Liver (tissue), 8 donors: ENCODE measurements at regions not wholly inside any gene's neighbourhood (a gene's known extent, or its start where the extent isn't known, plus 50 kb on each side); places are given as distances from the start of the nearest gene placed in this dataset.

Source experiments
- DNase-seq: peaks from one replicate; pipeline ENCODE4 v3.0.0-alpha.2; 2017; ENCODE audit warnings: low spot score
- H3K27ac ChIP-seq, 2 donors: one replicate each; pipeline ENCODE4 v1.7.0; 2013; ENCODE audit warnings: inconsistent platforms in 2 of 2, low read length in 2 of 2, control low read depth in 1 of 2, low read depth in 1 of 2, mild to moderate bottlenecking in 1 of 2
- H3K27me3 ChIP-seq, 4 donors: one replicate each; pipeline versions ENCODE4 v1.6.1 to v1.7.0; 2013; ENCODE audit warnings: low read length in 3 of 4, inconsistent platforms in 1 of 4, mild to moderate bottlenecking in 1 of 4, moderate library complexity in 1 of 4; ENCODE audit not compliant: control insufficient read depth in 4 of 4, insufficient read depth in 4 of 4
- H3K36me3 ChIP-seq, 4 donors: one replicate each; pipeline versions ENCODE4 v1.6.1 to v1.7.0; 2013; ENCODE audit warnings: low read length in 3 of 4, mild to moderate bottlenecking in 3 of 4, low read depth in 1 of 4, moderate library complexity in 1 of 4; ENCODE audit not compliant: control insufficient read depth in 4 of 4, insufficient read depth in 3 of 4
- H3K4me1 ChIP-seq, 4 donors: one replicate each; pipeline versions ENCODE4 v1.6.1 to v1.7.0; 2013; ENCODE audit warnings: low read length in 3 of 4, mild to moderate bottlenecking in 3 of 4, moderate library complexity in 1 of 4; ENCODE audit not compliant: control insufficient read depth in 4 of 4, insufficient read depth in 4 of 4
- H3K4me3 ChIP-seq, 3 donors: one replicate each; pipeline versions ENCODE4 v1.6.1 to v1.7.0; 2013; ENCODE audit warnings: low read length in 3 of 3, control low read depth in 1 of 3, low read depth in 1 of 3, mild to moderate bottlenecking in 1 of 3
- H3K9ac ChIP-seq, 2 donors: one replicate each; pipeline ENCODE4 v1.7.0; 2013; ENCODE audit warnings: low read length in 2 of 2, mild to moderate bottlenecking in 2 of 2, moderate library complexity in 2 of 2, control low read depth in 1 of 2, low read depth in 1 of 2
- H3K9me3 ChIP-seq, 4 donors: one replicate each; pipeline versions ENCODE4 v1.6.1 to v1.7.0; 2013; ENCODE audit warnings: low read length in 3 of 4; ENCODE audit not compliant: control insufficient read depth in 4 of 4
- FOXA1 ChIP-seq: IDR thresholded peaks from 2 replicates; pipeline ENCODE4 v1.6.1; 2016; ENCODE audit warnings: antibody characterized with exemption
- FOXA2 ChIP-seq: IDR thresholded peaks from 2 replicates; pipeline ENCODE4 v1.6.1; 2016; ENCODE audit warnings: antibody characterized with exemption
- GABPA ChIP-seq, 2 donors: IDR thresholded peaks in 1 of 2; conservative IDR thresholded peaks in 1 of 2; 2 replicates each; pipeline ENCODE4 v1.6.1; 2016; ENCODE audit warnings: antibody characterized with exemption in 2 of 2, mild to moderate bottlenecking in 1 of 2, moderate library complexity in 1 of 2
- HNF4A ChIP-seq, 2 donors: conservative IDR thresholded peaks; 2 replicates each; pipeline ENCODE4 v1.6.1; 2016; ENCODE audit warnings: antibody characterized with exemption in 2 of 2, mild to moderate bottlenecking in 2 of 2
- JUND ChIP-seq, 2 donors: IDR thresholded peaks; 2 replicates each; pipeline ENCODE4 v1.6.1; 2016; ENCODE audit warnings: antibody characterized with exemption in 2 of 2
- NR2F2 ChIP-seq: IDR thresholded peaks from 2 replicates; pipeline ENCODE4 v1.6.1; 2016; ENCODE audit warnings: antibody characterized with exemption
- RAD21 ChIP-seq, 2 donors: IDR thresholded peaks; 2 replicates each; pipeline ENCODE4 v1.6.1; 2016; ENCODE audit warnings: antibody characterized with exemption in 2 of 2, mild to moderate bottlenecking in 2 of 2
- RXRA ChIP-seq, 2 donors: IDR thresholded peaks; 2 replicates each; pipeline ENCODE4 v1.6.1; 2017 to 2018; ENCODE audit warnings: antibody characterized with exemption in 2 of 2, mild to moderate bottlenecking in 1 of 2
- SP1 ChIP-seq: IDR thresholded peaks from 2 replicates; pipeline ENCODE4 v1.6.1; 2018; ENCODE audit warnings: antibody characterized with exemption, mild to moderate bottlenecking
- TAF1 ChIP-seq: conservative IDR thresholded peaks from 2 replicates; pipeline ENCODE4 v1.6.1; 2016; ENCODE audit warnings: antibody characterized with exemption, mild to moderate bottlenecking
- WGBS: extraction: QIAGEN DNeasy Blood & Tissue Kit; methylation state at CpG from one replicate; pipeline ENCODE4 v1.1.7; 2013; 5-methylcytosine and 5-hydroxymethylcytosine counted together
- TF ChIP-seq, protein P1 (sequence below): fragments of 150-350 bp; IDR thresholded peaks from 2 replicates; pipeline ENCODE4 v1.5.1; 2017; ENCODE audit warnings: improper control_type of control experiment, low read depth, low read length; ENCODE audit not compliant: missing input control
- TF ChIP-seq, protein P2 (sequence below): IDR thresholded peaks from 2 replicates; pipeline ENCODE4 v1.6.1; 2016; ENCODE audit warnings: antibody characterized with exemption, mild to moderate bottlenecking
- TF ChIP-seq, protein P3 (sequence below): IDR thresholded peaks from 2 replicates; pipeline ENCODE4 v1.6.1; 2016; ENCODE audit warnings: antibody characterized with exemption
- TF ChIP-seq, protein P4 (sequence below): IDR thresholded peaks from 2 replicates; pipeline ENCODE4 v1.6.1; 2016; ENCODE audit warnings: antibody characterized with exemption
- donor health status: healthy.
- donor health status: healthy.
- donor health status: healthy.
- donor health status: healthy.
- donor health status: healthy.

DNA sequence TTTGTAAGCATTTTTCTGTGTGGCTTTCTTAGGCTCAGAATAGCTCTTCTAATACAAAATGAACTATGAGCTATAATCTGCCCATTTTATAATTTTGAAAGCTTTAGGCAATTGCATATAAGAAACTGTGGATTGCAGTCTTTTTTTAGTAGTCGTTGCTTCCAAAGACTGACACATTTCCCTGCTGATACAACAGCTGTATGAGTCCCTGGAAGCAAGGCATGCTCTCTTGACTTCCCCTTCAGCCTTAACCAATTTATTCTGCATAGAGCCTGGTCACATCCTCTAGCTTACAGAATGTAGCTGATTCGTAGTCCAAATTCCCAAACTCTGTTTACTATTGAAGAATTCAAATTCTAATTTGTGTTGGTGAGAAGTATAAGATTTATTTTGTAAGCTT lies 155.3 kb upstream of the EYA4 start:
- Histone ChIP-seq H3K9ac (no peak overlapping the region), H3K27me3 (no peaks in the 10 kb centered on the region), H3K4me1 (peaks cover 0 to 3% (median 0%) of the 10 kb centered on the region in 4 donors), H3K27ac (no peak overlapping the region), H3K4me3 (no peak overlapping the region), H3K9me3 (peaks cover 0 to 2% (median 0%) of the 10 kb centered on the region in 4 donors), H3K36me3 (no peaks in the 10 kb centered on the region)
- 58% methylated on average over 2 of the region's 2 CpGs for WGBS
- no peak for DNase-seq
- TF ChIP-seq, protein P1, sequence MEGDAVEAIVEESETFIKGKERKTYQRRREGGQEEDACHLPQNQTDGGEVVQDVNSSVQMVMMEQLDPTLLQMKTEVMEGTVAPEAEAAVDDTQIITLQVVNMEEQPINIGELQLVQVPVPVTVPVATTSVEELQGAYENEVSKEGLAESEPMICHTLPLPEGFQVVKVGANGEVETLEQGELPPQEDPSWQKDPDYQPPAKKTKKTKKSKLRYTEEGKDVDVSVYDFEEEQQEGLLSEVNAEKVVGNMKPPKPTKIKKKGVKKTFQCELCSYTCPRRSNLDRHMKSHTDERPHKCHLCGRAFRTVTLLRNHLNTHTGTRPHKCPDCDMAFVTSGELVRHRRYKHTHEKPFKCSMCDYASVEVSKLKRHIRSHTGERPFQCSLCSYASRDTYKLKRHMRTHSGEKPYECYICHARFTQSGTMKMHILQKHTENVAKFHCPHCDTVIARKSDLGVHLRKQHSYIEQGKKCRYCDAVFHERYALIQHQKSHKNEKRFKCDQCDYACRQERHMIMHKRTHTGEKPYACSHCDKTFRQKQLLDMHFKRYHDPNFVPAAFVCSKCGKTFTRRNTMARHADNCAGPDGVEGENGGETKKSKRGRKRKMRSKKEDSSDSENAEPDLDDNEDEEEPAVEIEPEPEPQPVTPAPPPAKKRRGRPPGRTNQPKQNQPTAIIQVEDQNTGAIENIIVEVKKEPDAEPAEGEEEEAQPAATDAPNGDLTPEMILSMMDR, result no peak
- no peak for TF ChIP-seq HNF4A (conservative IDR thresholded peaks at IDR 0.05)

DNA sequence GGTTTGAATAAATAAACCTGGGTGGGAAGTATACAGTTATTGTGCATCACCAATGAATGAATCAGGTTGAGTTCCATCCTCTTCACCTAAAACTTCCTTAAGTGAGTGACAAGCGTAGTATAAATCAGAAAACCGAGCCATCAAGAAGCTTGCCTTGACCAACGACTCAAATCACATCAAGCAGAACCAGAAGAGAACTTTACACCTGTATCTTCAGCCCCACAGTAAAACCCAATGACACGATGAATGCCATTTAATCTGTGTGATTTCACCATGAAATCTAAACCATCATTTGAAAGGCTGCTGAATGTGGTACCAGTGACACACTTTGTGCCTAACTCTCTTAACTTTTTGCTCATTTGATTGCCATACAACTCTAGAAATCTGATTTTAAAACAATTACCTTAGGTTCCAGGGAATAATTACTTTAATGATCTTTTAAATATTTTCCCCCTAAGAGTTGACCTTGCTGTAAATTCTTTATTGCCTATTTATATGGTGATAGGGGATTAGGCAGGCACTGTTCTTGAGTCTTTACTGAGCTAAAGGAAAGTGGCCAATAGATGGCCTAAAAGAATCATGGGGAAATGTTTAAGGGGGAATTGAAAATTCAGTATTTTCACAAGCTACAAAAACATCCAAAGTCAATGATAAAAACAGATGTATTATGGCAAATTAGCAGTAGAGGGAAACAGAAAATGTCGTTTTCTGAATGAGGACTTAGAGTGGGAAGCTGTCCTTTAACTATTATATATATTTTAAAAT lies 152.0 kb upstream of the EYA4 start:
- Histone ChIP-seq H3K27me3 (no peaks in the 10 kb centered on the region), H3K9me3 (peaks cover 0 to 2% (median 0%) of the 10 kb centered on the region in 4 donors), H3K9ac (no peak overlapping the region), H3K27ac (no peak overlapping the region), H3K4me3 (no peak overlapping the region), H3K4me1 (no peaks in the 10 kb centered on the region), H3K36me3 (no peaks in the 10 kb centered on the region)
- 81% methylated on average over 5 of the region's 5 CpGs for WGBS
- TF ChIP-seq FOXA1 (no peak), GABPA (IDR thresholded peaks at IDR 0.05 in 1 of 2, conservative IDR thresholded peaks at IDR 0.05 in 1 of 2) (no peak), RXRA (IDR thresholded peaks at IDR 0.05) (no peak), RAD21 (IDR thresholded peaks at IDR 0.05) (no peak), JUND (IDR thresholded peaks at IDR 0.05) (no peak), HNF4A (conservative IDR thresholded peaks at IDR 0.05) (no peak), SP1 (no peak), FOXA2 (no peak), NR2F2 (no peak), TAF1 (no peak)
- TF ChIP-seq, protein P1, result no peak
- TF ChIP-seq, protein P2, sequence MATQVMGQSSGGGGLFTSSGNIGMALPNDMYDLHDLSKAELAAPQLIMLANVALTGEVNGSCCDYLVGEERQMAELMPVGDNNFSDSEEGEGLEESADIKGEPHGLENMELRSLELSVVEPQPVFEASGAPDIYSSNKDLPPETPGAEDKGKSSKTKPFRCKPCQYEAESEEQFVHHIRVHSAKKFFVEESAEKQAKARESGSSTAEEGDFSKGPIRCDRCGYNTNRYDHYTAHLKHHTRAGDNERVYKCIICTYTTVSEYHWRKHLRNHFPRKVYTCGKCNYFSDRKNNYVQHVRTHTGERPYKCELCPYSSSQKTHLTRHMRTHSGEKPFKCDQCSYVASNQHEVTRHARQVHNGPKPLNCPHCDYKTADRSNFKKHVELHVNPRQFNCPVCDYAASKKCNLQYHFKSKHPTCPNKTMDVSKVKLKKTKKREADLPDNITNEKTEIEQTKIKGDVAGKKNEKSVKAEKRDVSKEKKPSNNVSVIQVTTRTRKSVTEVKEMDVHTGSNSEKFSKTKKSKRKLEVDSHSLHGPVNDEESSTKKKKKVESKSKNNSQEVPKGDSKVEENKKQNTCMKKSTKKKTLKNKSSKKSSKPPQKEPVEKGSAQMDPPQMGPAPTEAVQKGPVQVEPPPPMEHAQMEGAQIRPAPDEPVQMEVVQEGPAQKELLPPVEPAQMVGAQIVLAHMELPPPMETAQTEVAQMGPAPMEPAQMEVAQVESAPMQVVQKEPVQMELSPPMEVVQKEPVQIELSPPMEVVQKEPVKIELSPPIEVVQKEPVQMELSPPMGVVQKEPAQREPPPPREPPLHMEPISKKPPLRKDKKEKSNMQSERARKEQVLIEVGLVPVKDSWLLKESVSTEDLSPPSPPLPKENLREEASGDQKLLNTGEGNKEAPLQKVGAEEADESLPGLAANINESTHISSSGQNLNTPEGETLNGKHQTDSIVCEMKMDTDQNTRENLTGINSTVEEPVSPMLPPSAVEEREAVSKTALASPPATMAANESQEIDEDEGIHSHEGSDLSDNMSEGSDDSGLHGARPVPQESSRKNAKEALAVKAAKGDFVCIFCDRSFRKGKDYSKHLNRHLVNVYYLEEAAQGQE, result no peak
- TF ChIP-seq, protein P3, sequence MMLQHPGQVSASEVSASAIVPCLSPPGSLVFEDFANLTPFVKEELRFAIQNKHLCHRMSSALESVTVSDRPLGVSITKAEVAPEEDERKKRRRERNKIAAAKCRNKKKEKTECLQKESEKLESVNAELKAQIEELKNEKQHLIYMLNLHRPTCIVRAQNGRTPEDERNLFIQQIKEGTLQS, result no peak
- TF ChIP-seq, protein P4, sequence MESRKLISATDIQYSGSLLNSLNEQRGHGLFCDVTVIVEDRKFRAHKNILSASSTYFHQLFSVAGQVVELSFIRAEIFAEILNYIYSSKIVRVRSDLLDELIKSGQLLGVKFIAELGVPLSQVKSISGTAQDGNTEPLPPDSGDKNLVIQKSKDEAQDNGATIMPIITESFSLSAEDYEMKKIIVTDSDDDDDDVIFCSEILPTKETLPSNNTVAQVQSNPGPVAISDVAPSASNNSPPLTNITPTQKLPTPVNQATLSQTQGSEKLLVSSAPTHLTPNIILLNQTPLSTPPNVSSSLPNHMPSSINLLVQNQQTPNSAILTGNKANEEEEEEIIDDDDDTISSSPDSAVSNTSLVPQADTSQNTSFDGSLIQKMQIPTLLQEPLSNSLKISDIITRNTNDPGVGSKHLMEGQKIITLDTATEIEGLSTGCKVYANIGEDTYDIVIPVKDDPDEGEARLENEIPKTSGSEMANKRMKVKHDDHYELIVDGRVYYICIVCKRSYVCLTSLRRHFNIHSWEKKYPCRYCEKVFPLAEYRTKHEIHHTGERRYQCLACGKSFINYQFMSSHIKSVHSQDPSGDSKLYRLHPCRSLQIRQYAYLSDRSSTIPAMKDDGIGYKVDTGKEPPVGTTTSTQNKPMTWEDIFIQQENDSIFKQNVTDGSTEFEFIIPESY, result no peak
- no peak for DNase-seq
